ENCODE measurements at regions not wholly inside any gene's neighbourhood (a gene's known extent, or its start where the extent isn't known, plus 50 kb on each side); places are given as distances from the start of the nearest gene placed in this dataset.

- Histone ChIP-seq H3K27me3 (ENCODE audit: insufficient read depth, low read length) (peaks cover 3% of the 10 kb centered on the region), H3K9ac (ENCODE audit: low read length) (no peak overlapping the region), H3K27ac (ENCODE audit: low read depth, low read length) (no peak overlapping the region), H2AFZ (ENCODE audit: low read depth, low read length) (no peak overlapping the region), H3K79me2 (ENCODE audit: insufficient read depth, low read length) (no peaks in the 10 kb centered on the region), H3K36me3 (ENCODE audit: insufficient read depth, low read length) (no peaks in the 10 kb centered on the region), H4K20me1 (ENCODE audit: insufficient read depth, low read length) (no peaks in the 10 kb centered on the region), H3K4me3 (ENCODE audit: insufficient read depth, low read depth, low read length) (no peak overlapping the region), H3K4me2 (ENCODE audit: low read length) (no peak overlapping the region), H3K4me1 (ENCODE audit: insufficient read depth, low read length) (peaks cover 7% of the 10 kb centered on the region), H3K9me3 (ENCODE audit: insufficient read depth, low read depth, low read length) (no peaks in the 10 kb centered on the region)
- no peak overlapping the region for H3K27ac Mint-ChIP-seq (ENCODE audit: unreplicated experiment)
- DNase-seq (ENCODE audit: low read depth) (no peak), FAIRE-seq (no peak)
- no peaks in the 10 kb centered on the region for H3K27me3 Mint-ChIP-seq (ENCODE audit: low read depth, unreplicated experiment)
- no peak overlapping the region for H3K4me3 Mint-ChIP-seq (ENCODE audit: unreplicated experiment)
- H3K36me3 Mint-ChIP-seq (ENCODE audit: low read depth, unreplicated experiment), result no peaks in the 10 kb centered on the region
- H3K9me3 Mint-ChIP-seq (ENCODE audit: unreplicated experiment), result peaks cover 4% of the 10 kb centered on the region
- peaks cover 18% of the 10 kb centered on the region for H3K4me1 Mint-ChIP-seq (ENCODE audit: low read depth, unreplicated experiment)
- TF ChIP-seq CTCF (IDR thresholded peaks at IDR 0.05; ENCODE audit: insufficient read depth, low read depth, low read length) (no peak), EZH2 (IDR thresholded peaks at IDR 0.05; ENCODE audit: insufficient read depth, low read length) (no peak)
These were observed 219.4 kb downstream of the FOXL1 start for GRCh38 chr16:86797700-86798099.

- Histone ChIP-seq H3K4me1 (ENCODE audit: insufficient read depth, low read length) (peaks cover 7% of the 10 kb centered on the region), H2AFZ (ENCODE audit: low read depth, low read length) (peak overlapping the region; percentile 22), H3K4me3 (ENCODE audit: insufficient read depth, low read depth, low read length) (no peak overlapping the region), H3K9ac (ENCODE audit: low read length) (no peak overlapping the region), H3K4me2 (ENCODE audit: low read length) (no peak overlapping the region), H4K20me1 (ENCODE audit: insufficient read depth, low read length) (no peaks in the 10 kb centered on the region), H3K27ac (ENCODE audit: low read depth, low read length) (no peak overlapping the region), H3K79me2 (ENCODE audit: insufficient read depth, low read length) (no peaks in the 10 kb centered on the region), H3K9me3 (ENCODE audit: insufficient read depth, low read depth, low read length) (no peaks in the 10 kb centered on the region), H3K27me3 (ENCODE audit: insufficient read depth, low read length) (no peaks in the 10 kb centered on the region), H3K36me3 (ENCODE audit: insufficient read depth, low read length) (no peaks in the 10 kb centered on the region)
- Mint-ChIP-seq H3K4me1 (ENCODE audit: low read depth, unreplicated experiment) (peaks cover 16% of the 10 kb centered on the region), H3K27ac (ENCODE audit: unreplicated experiment) (peak overlapping the region; percentile 63), H3K4me3 (ENCODE audit: unreplicated experiment) (no peak overlapping the region), H3K27me3 (ENCODE audit: low read depth, unreplicated experiment) (peaks cover 1% of the 10 kb centered on the region), H3K9me3 (ENCODE audit: unreplicated experiment) (peaks cover 4% of the 10 kb centered on the region), H3K36me3 (ENCODE audit: low read depth, unreplicated experiment) (no peaks in the 10 kb centered on the region)
- FAIRE-seq (no peak), DNase-seq (ENCODE audit: low read depth) (peak; percentile 51)
- TF ChIP-seq CTCF (IDR thresholded peaks at IDR 0.05; ENCODE audit: insufficient read depth, low read depth, low read length) (no peak), EZH2 (IDR thresholded peaks at IDR 0.05; ENCODE audit: insufficient read depth, low read length) (no peak)
These were observed 220.1 kb downstream of the FOXL1 start for GRCh38 chr16:86798247-86799041.

GRCh38 chr16:86799367-86799766 lies 221.0 kb downstream of the FOXL1 start:
- DNase-seq (ENCODE audit: low read depth) (no peak), FAIRE-seq (no peak)
- Histone ChIP-seq H3K4me3 (ENCODE audit: insufficient read depth, low read depth, low read length) (no peak overlapping the region), H3K27ac (ENCODE audit: low read depth, low read length) (no peak overlapping the region), H3K4me2 (ENCODE audit: low read length) (no peak overlapping the region), H3K36me3 (ENCODE audit: insufficient read depth, low read length) (no peaks in the 10 kb centered on the region), H3K79me2 (ENCODE audit: insufficient read depth, low read length) (no peaks in the 10 kb centered on the region), H2AFZ (ENCODE audit: low read depth, low read length) (no peak overlapping the region), H3K9ac (ENCODE audit: low read length) (no peak overlapping the region), H3K4me1 (ENCODE audit: insufficient read depth, low read length) (peaks cover 7% of the 10 kb centered on the region), H4K20me1 (ENCODE audit: insufficient read depth, low read length) (no peaks in the 10 kb centered on the region), H3K9me3 (ENCODE audit: insufficient read depth, low read depth, low read length) (no peaks in the 10 kb centered on the region), H3K27me3 (ENCODE audit: insufficient read depth, low read length) (no peaks in the 10 kb centered on the region)
- Mint-ChIP-seq H3K9me3 (ENCODE audit: unreplicated experiment) (peaks cover 3% of the 10 kb centered on the region), H3K4me3 (ENCODE audit: unreplicated experiment) (no peak overlapping the region), H3K4me1 (ENCODE audit: low read depth, unreplicated experiment) (peaks cover 16% of the 10 kb centered on the region), H3K36me3 (ENCODE audit: low read depth, unreplicated experiment) (no peaks in the 10 kb centered on the region), H3K27ac (ENCODE audit: unreplicated experiment) (no peak overlapping the region), H3K27me3 (ENCODE audit: low read depth, unreplicated experiment) (peaks cover 7% of the 10 kb centered on the region)
- TF ChIP-seq CTCF (IDR thresholded peaks at IDR 0.05; ENCODE audit: insufficient read depth, low read depth, low read length) (no peak), EZH2 (IDR thresholded peaks at IDR 0.05; ENCODE audit: insufficient read depth, low read length) (no peak)

Data from astrocyte (in vitro differentiated cells and primary cell).